ENCODE measurements at regions not wholly inside any gene's neighbourhood (a gene's known extent, or its start where the extent isn't known, plus 50 kb on each side); places are given as distances from the start of the nearest gene placed in this dataset.

DNA sequence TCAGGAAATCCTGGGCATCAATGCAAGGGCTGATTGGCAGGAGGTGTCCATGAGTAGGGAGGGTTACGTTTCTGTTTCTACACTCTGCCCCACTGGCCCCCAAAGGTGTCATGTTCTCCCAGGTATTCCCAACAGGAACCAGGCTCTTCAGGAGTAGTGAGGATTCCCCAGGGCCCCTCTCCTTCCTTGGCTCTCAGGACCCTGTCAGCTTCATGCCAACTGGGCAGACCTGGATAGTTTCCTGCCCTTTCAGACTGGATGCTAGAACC is 480.6 kb upstream of the HS6ST1 start:
- Histone ChIP-seq H3K27me3 (ENCODE audit: low read depth) (no peaks in the 10 kb centered on the region), H3K36me3 (no peaks in the 10 kb centered on the region), H3K4me1 (peaks cover 21% of the 10 kb centered on the region), H3K27ac (replicated peaks) (no peak overlapping the region), H3K4me3 (no peak overlapping the region), H3K9me3 (replicated peaks) (no peaks in the 10 kb centered on the region)
- no peak for DNase-seq
- intact Hi-C loops (cut with micrococcal nuclease), result no loop called here
- TF ChIP-seq, protein P1, sequence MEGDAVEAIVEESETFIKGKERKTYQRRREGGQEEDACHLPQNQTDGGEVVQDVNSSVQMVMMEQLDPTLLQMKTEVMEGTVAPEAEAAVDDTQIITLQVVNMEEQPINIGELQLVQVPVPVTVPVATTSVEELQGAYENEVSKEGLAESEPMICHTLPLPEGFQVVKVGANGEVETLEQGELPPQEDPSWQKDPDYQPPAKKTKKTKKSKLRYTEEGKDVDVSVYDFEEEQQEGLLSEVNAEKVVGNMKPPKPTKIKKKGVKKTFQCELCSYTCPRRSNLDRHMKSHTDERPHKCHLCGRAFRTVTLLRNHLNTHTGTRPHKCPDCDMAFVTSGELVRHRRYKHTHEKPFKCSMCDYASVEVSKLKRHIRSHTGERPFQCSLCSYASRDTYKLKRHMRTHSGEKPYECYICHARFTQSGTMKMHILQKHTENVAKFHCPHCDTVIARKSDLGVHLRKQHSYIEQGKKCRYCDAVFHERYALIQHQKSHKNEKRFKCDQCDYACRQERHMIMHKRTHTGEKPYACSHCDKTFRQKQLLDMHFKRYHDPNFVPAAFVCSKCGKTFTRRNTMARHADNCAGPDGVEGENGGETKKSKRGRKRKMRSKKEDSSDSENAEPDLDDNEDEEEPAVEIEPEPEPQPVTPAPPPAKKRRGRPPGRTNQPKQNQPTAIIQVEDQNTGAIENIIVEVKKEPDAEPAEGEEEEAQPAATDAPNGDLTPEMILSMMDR (IDR thresholded peaks at IDR 0.05; ENCODE audit: borderline replicate concordance), result no peak

DNA sequence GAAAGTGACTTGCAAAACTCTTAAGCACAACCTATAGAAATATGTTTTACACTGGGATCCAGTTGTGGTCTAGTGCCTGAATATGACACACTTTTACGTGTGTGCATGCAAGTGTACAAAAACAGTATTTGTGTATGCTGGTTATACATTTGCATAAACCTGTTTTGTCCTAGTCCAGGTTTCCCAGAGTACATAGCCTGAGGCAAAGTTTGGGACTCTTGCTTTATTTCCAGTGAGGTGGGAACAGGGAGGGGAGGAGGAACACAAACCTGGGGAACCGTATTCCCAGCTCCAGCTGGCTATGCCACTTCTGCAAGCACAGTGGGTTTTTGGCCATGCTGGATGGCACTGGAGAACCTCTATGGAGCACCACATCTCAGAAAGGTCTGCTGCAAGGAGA is 481.1 kb upstream of the HS6ST1 start:
- H3K4me3 ChIP-seq, result no peak overlapping the region
- no peaks in the 10 kb centered on the region for H3K36me3 ChIP-seq
- no peaks in the 10 kb centered on the region for H3K27me3 ChIP-seq (ENCODE audit: low read depth)
- TF ChIP-seq, protein P1 (IDR thresholded peaks at IDR 0.05; ENCODE audit: borderline replicate concordance), result no peak
- H3K9me3 ChIP-seq (replicated peaks), result no peaks in the 10 kb centered on the region
- peaks cover 21% of the 10 kb centered on the region for H3K4me1 ChIP-seq
- no peak for DNase-seq
- H3K27ac ChIP-seq (replicated peaks), result no peak overlapping the region
- intact Hi-C loops (cut with micrococcal nuclease), result no loop called here

DNA sequence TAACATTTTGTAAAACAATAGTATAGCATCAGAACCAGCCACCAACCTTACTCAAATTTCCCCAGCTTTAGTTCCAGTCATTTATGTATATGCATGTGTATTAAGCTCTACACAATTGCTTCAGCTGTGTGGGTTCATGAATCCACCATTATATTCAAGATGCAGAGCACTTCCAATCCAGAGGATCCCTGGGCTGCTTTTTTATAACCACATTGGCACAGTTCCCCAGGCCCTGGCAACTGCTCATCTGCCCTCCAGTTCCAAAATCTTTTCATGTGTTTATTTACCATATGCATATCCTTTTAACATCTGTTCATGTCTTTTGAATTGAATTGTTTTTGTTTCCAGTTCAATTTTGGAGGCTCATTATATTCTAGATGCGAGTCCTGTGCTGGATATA is 482.9 kb upstream of the HS6ST1 start:
- intact Hi-C loops (cut with micrococcal nuclease), result no loop called here
- TF ChIP-seq, protein P1 (IDR thresholded peaks at IDR 0.05; ENCODE audit: borderline replicate concordance), result no peak
- Histone ChIP-seq H3K27ac (replicated peaks) (no peak overlapping the region), H3K4me1 (peaks cover 21% of the 10 kb centered on the region), H3K9me3 (replicated peaks) (no peaks in the 10 kb centered on the region), H3K36me3 (no peaks in the 10 kb centered on the region), H3K27me3 (ENCODE audit: low read depth) (no peaks in the 10 kb centered on the region), H3K4me3 (no peak overlapping the region)
- DNase-seq, result no peak

DNA sequence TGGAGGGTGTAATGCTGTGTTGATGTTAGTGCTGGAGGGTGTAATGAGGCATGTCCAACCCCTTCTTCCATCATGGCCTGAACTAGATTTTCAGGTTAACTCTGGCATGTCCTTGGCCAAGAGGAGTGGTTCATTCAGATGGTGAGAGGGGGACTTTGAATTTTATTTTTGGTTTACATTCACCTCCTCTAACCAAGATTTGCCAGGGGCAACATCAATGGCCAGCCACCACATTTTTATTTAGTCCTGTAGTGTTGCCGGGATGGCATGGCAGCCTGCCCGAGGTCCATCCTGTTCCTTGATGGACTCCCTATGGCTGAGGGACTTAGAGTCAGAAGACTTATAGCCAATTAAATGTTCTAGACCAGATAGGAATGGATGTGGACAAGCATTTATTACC is 484.6 kb upstream of the HS6ST1 start:
- no peaks in the 10 kb centered on the region for H3K9me3 ChIP-seq (replicated peaks)
- no peak overlapping the region for H3K4me3 ChIP-seq
- no peaks in the 10 kb centered on the region for H3K27me3 ChIP-seq (ENCODE audit: low read depth)
- H3K36me3 ChIP-seq, result no peaks in the 10 kb centered on the region
- TF ChIP-seq, protein P1 (IDR thresholded peaks at IDR 0.05; ENCODE audit: borderline replicate concordance), result no peak
- intact Hi-C loops (cut with micrococcal nuclease), result no loop called here
- no peak overlapping the region for H3K27ac ChIP-seq (replicated peaks)
- peaks cover 8% of the 10 kb centered on the region for H3K4me1 ChIP-seq
- DNase-seq, result no peak

DNA sequence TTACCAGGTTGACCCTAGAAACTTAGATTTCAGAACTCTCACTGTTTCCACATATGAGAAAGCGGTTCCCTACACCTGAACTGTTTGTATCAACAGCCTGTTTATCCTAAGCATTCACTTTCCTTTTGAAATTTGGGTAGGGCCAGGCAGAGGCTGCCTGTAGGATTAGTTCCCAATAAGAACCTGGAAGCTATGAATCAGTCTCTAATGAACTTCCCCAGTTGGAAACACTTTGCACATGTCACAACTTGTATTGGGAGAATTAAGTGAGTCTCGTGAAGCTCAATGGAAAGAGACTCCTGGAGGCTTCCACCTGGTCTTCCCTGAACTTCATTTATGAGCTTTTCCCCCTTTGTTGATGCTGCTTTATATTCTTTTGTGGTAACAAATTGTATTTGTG is 486.6 kb upstream of the HS6ST1 start:
- Histone ChIP-seq H3K36me3 (no peaks in the 10 kb centered on the region), H3K27me3 (ENCODE audit: low read depth) (no peaks in the 10 kb centered on the region), H3K4me1 (peaks cover 6% of the 10 kb centered on the region), H3K27ac (replicated peaks) (no peak overlapping the region), H3K9me3 (replicated peaks) (peaks cover 7% of the 10 kb centered on the region), H3K4me3 (no peak overlapping the region)
- no peak for DNase-seq
- TF ChIP-seq, protein P1 (IDR thresholded peaks at IDR 0.05; ENCODE audit: borderline replicate concordance), result no peak
- intact Hi-C loops (cut with micrococcal nuclease), result no loop called here

DNA sequence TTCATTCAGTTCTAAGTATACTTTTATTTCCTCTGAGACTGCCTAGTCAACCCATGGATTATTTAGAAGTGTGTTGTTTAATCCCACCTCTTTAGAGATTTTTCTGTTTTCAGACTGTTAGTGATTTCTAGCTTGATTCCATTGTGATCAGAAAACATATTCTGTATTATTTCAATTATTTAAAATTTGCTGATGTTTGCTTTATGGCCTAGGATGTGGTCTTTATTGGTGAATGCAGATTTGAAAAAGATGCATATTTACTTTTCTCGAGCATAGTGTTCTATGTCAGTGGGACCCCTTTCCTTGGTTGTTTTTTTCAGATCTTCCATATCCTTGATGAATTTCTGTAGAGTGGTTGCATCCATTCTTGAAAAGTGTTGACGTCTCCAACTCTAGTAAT is 487.2 kb upstream of the HS6ST1 start:
- Histone ChIP-seq H3K4me3 (no peak overlapping the region), H3K27me3 (ENCODE audit: low read depth) (no peaks in the 10 kb centered on the region), H3K9me3 (replicated peaks) (peaks cover 12% of the 10 kb centered on the region), H3K36me3 (no peaks in the 10 kb centered on the region), H3K4me1 (peaks cover 6% of the 10 kb centered on the region), H3K27ac (replicated peaks) (no peak overlapping the region)
- DNase-seq, result no peak
- intact Hi-C loops (cut with micrococcal nuclease), result no loop called here
- TF ChIP-seq, protein P1 (IDR thresholded peaks at IDR 0.05; ENCODE audit: borderline replicate concordance), result no peak

Data from left ventricle myocardium inferior (tissue), 1 donor.